Pancreas (tissue), 10 donors: ENCODE measurements at regions not wholly inside any gene's neighbourhood (a gene's known extent, or its start where the extent isn't known, plus 50 kb on each side); places are given as distances from the start of the nearest gene placed in this dataset.

ENCODE experiments used
- ATAC-seq, 4 donors: fragments of 200-7000 bp; cut with Tn5 transposase; one replicate each; pipeline versions ENCODE4 v1.8.0 to v1.9.1; 2020; ENCODE audit warnings: mild to moderate bottlenecking in 4 of 4, moderate library complexity in 4 of 4
- DNase-seq, 6 donors: peaks; one replicate each; pipeline ENCODE4 v3.0.0-alpha.2; 2020
- FAIRE-seq: peaks from 2 replicates; lab custom pipeline; 2012; peaks lifted over from hg19 to GRCh38; lab: Jason Lieb, UNC
- H3K27ac ChIP-seq, 4 donors: fragments of 200-600 bp; sonication (generic); 1 replicate in 3 of 4; 2 replicates in 1 of 4; pipeline versions ENCODE4 v1.5.0 to v1.8.0; 2020
- H3K27me3 ChIP-seq, 4 donors: fragments of 200-600 bp; one replicate each; pipeline ENCODE4 v1.8.0; 2021
- H3K36me3 ChIP-seq, 3 donors: fragments of 200-600 bp; sonication (generic) in 1 of 3; one replicate each; pipeline versions ENCODE4 v1.5.0 to v1.8.0; 2020 to 2021
- H3K4me1 ChIP-seq, 3 donors: fragments of 200-600 bp; one replicate each; pipeline ENCODE4 v1.8.0; 2021
- H3K4me3 ChIP-seq, 4 donors: fragments of 200-600 bp; sonication (generic) in 2 of 4; one replicate each; pipeline versions ENCODE4 v1.5.0 to v1.8.0; 2020 to 2021
- H3K9me3 ChIP-seq, 4 donors: fragments of 200-600 bp; one replicate each; pipeline ENCODE4 v1.8.0; 2021
- WGBS, 2 donors: extraction: QIAGEN DNeasy Blood & Tissue Kit; methylation state at CpG; one replicate each; pipeline ENCODE4 v1.1.7; 2013; 5-methylcytosine and 5-hydroxymethylcytosine counted together
- intact Hi-C, 3 donors: fragments of 100-400 bp; cut with DNase I; formaldehyde crosslinking; loops; one replicate each; pipeline versions ENCODE4 v1.11.1 to v1.14.2; 2022
- TF ChIP-seq, protein P1 (sequence below), 4 donors: fragments of 200-600 bp; sonication (generic) in 3 of 4; IDR thresholded peaks; one replicate each; pipeline versions ENCODE4 v1.5.0 to v1.8.0; 2021; ENCODE audit warnings: antibody characterized with exemption in 4 of 4
- donor health status: healthy with polysubstance abuse.
- donor health status: DM: no; HTN: no; CAD: no; lungs with moderate emphysema.
- donor health status: DM: no; HTN: no; CAD: no.
- donor health status: control.
- donor health status: control.
- donor health status: Bipolar disorder and iron deficiency.
- donor health status: DM: yes; HTN: yes; CAD: no.
- donor health status: DM: no; HTN: no; CAD: no.
- donor health status: DM: no; HTN: no; CAD: no.
- donor health status: DM: yes; HTN: yes; CAD: no.

GRCh38 chr6:14422917-14423316 is 305.3 kb downstream of the CD83 start:
- no peaks in the 10 kb centered on the region for H3K4me1 ChIP-seq
- DNase-seq, result no peak
- intact Hi-C loops, result no loop called here
- no peak for FAIRE-seq
- TF ChIP-seq, protein P1, sequence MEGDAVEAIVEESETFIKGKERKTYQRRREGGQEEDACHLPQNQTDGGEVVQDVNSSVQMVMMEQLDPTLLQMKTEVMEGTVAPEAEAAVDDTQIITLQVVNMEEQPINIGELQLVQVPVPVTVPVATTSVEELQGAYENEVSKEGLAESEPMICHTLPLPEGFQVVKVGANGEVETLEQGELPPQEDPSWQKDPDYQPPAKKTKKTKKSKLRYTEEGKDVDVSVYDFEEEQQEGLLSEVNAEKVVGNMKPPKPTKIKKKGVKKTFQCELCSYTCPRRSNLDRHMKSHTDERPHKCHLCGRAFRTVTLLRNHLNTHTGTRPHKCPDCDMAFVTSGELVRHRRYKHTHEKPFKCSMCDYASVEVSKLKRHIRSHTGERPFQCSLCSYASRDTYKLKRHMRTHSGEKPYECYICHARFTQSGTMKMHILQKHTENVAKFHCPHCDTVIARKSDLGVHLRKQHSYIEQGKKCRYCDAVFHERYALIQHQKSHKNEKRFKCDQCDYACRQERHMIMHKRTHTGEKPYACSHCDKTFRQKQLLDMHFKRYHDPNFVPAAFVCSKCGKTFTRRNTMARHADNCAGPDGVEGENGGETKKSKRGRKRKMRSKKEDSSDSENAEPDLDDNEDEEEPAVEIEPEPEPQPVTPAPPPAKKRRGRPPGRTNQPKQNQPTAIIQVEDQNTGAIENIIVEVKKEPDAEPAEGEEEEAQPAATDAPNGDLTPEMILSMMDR (IDR thresholded peaks at IDR 0.05), result no peak
- no peaks in the 10 kb centered on the region for H3K36me3 ChIP-seq
- no peaks in the 10 kb centered on the region for H3K9me3 ChIP-seq
- 81 to 88% methylated on average over 2 of the region's 2 CpGs for WGBS, 2 donors
- no peaks in the 10 kb centered on the region for H3K27me3 ChIP-seq
- H3K4me3 ChIP-seq, result no peak overlapping the region
- no peak overlapping the region for H3K27ac ChIP-seq
- ATAC-seq, result no peak

DNA sequence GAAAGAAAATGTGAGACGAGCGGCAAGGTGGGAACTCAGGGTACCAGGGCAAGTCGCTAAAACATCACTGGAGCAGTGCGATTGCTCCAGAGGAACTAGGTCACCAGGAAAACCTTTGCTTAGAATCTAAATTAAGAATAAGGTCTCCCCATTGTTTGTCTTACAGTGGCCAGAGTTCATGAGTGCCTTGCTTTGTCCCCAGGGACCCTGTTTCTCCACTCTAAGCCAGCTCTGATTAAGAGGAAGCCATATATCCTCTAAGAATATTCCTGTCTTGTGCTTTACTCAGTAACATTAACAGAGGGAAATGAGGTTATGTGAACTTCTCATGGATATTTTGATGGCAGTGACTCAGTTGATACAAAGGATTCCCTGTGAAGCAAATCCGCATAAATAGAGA is 305.8 kb downstream of the CD83 start:
- H3K36me3 ChIP-seq, result no peaks in the 10 kb centered on the region
- WGBS, 2 donors, result 82 to 95% methylated on average over 5 of the region's 5 CpGs
- FAIRE-seq (no peak), DNase-seq (no peak), ATAC-seq (no peak)
- no peaks in the 10 kb centered on the region for H3K27me3 ChIP-seq
- H3K4me1 ChIP-seq, result no peaks in the 10 kb centered on the region
- H3K9me3 ChIP-seq, result no peaks in the 10 kb centered on the region
- TF ChIP-seq, protein P1 (IDR thresholded peaks at IDR 0.05), result no peak
- intact Hi-C loops, result no loop called here
- no peak overlapping the region for H3K27ac ChIP-seq
- no peak overlapping the region for H3K4me3 ChIP-seq

DNA sequence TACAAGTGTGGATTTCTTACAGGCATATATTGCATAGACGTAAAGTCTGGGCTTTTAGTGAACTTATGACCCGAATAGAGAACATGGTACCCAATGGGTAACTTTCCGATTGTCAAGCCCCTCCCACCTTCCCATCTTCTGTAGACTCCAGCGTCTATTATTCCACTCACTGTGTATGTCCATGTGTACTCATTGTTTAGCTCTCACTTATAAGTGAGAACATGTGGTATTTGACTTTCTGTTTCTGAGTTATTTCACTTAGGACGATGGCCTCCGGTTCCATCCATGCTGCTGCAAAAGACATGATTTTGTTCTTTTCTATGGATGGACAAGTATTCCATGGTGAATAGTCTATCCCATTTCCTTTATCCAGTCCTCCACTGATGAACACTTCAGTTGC is 306.4 kb downstream of the CD83 start:
- 85 to 88% methylated on average over 6 of the region's 6 CpGs for WGBS, 2 donors

DNA sequence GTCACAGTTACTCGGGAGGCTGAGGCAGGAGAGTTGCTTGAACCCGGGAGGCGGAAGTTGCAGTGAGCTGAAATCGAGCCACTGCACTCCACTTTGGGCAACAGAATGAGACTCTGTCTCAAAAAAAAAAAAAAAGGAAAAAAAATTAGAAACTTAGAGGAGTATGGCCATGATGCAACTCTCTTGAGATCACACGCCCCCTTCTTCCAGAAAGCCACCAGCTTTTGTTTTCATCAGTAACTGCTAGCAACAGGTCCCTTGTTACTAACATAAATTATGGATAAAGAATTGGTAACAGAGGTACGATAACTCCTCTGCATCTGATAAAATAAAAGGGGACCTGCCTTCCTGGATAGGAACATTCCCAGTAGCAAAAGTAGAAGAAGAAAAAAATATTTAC is 308.2 kb downstream of the CD83 start:
- intact Hi-C loops, result no loop called here
- ATAC-seq (no peak), FAIRE-seq (no peak), DNase-seq (no peak)
- Histone ChIP-seq H3K9me3 (no peaks in the 10 kb centered on the region), H3K36me3 (no peaks in the 10 kb centered on the region), H3K27ac (no peak overlapping the region), H3K4me1 (no peaks in the 10 kb centered on the region), H3K4me3 (no peak overlapping the region), H3K27me3 (no peaks in the 10 kb centered on the region)
- WGBS, 2 donors, result 84 to 90% methylated on average over 6 of the region's 6 CpGs
- TF ChIP-seq, protein P1 (IDR thresholded peaks at IDR 0.05), result no peak

More for the DNA sequence above, 306.4 kb downstream of the CD83 start:
- Histone ChIP-seq H3K36me3 (no peaks in the 10 kb centered on the region), H3K4me3 (no peak overlapping the region), H3K27me3 (no peaks in the 10 kb centered on the region), H3K9me3 (no peaks in the 10 kb centered on the region), H3K27ac (no peak overlapping the region), H3K4me1 (no peaks in the 10 kb centered on the region)
- no peak for DNase-seq
- intact Hi-C loops, result no loop called here
- no peak for FAIRE-seq
- TF ChIP-seq, protein P1 (IDR thresholded peaks at IDR 0.05), result no peak
- no peak for ATAC-seq

DNA sequence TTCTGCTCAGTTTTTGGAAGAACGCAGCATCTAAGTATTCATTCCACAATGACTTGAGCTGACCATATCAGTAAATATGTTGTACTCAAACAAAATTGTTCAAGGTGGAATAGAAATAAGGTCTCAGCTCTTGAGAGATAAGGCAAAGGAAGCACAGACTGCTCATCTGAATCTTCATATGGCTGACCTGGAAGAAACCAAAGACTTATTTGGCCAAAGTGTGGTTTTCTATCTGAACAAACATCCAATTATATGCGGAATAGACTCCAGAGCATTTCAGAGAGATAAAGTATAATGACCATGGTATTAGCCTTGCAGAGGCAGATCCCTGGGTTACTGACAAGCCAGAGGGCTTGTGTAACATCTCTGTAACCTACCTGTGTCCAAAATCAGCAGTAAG is 308.7 kb downstream of the CD83 start:
- Histone ChIP-seq H3K36me3 (no peaks in the 10 kb centered on the region), H3K4me3 (no peak overlapping the region), H3K4me1 (no peaks in the 10 kb centered on the region), H3K9me3 (no peaks in the 10 kb centered on the region), H3K27me3 (no peaks in the 10 kb centered on the region), H3K27ac (no peak overlapping the region)
- intact Hi-C loops, result no loop called here
- DNase-seq (no peak), FAIRE-seq (no peak), ATAC-seq (no peak)
- WGBS, 2 donors, result 90 to 94% methylated on average over 2 of the region's 2 CpGs
- TF ChIP-seq, protein P1 (IDR thresholded peaks at IDR 0.05), result no peak
